HepG2 (cell line): ENCODE measurements at regions not wholly inside any gene's neighbourhood (a gene's known extent, or its start where the extent isn't known, plus 50 kb on each side); places are given as distances from the start of the nearest gene placed in this dataset.

Experiments
- FOXA1 ChIP-seq, 2 experiments: fragments of 450-650 bp in 1 of 2; sonication (generic) in 1 of 2; formaldehyde crosslinking in 1 of 2; IDR thresholded peaks; 2 replicates each; pipeline versions ENCODE4 v1.4.0 to v1.6.1; 2016 to 2020; ENCODE audit warnings: missing genetic modification reagents in 1 of 2
- HNRNPUL1 ChIP-seq: fragments of 200-400 bp; formaldehyde crosslinking; IDR thresholded peaks from 2 replicates; pipeline ENCODE4 v1.6.1; 2017; ENCODE audit warnings: low read depth, mild to moderate bottlenecking, low read length, moderate library complexity
- RNF2 ChIP-seq: fragments of 450-650 bp; conservative IDR thresholded peaks from 2 replicates; pipeline ENCODE4 v1.6.1; 2016; ENCODE audit warnings: low read depth
- SIN3A ChIP-seq: IDR thresholded peaks from 2 replicates; pipeline ENCODE4 v1.6.1; 2011; ENCODE audit warnings: low read depth, mild to moderate bottlenecking, control low read depth, low read length, borderline replicate concordance
- SRSF1 ChIP-seq: fragments of 200-400 bp; formaldehyde crosslinking; optimal IDR thresholded peaks from 2 replicates; pipeline ENCODE3; 2017; ENCODE audit warnings: mild to moderate bottlenecking, low read depth, low read length, moderate library complexity
- TP53 ChIP-seq: sonication (generic); formaldehyde crosslinking; conservative IDR thresholded peaks from 2 replicates; pipeline ENCODE4 v1.4.0; 2020; ENCODE audit warnings: missing genetic modification reagents
- ZNF326 ChIP-seq: sonication (generic); formaldehyde crosslinking; IDR thresholded peaks from 2 replicates; pipeline ENCODE4 v1.4.0; 2020; ENCODE audit warnings: missing genetic modification reagents, borderline replicate concordance
- ZNF33B ChIP-seq: sonication (generic); formaldehyde crosslinking; IDR thresholded peaks from 2 replicates; pipeline ENCODE4 v1.5.1; 2020; ENCODE audit warnings: mild to moderate bottlenecking, missing genetic modification reagents
- ZNF484 ChIP-seq: sonication (generic); formaldehyde crosslinking; IDR thresholded peaks from 2 replicates; pipeline ENCODE4 v1.5.1; 2020; ENCODE audit warnings: mild to moderate bottlenecking, low read depth, missing genetic modification reagents, borderline replicate concordance
- ZNF83 ChIP-seq: sonication (generic); formaldehyde crosslinking; IDR thresholded peaks from 2 replicates; pipeline ENCODE4 v1.4.0; 2020; ENCODE audit warnings: missing genetic modification reagents, mild to moderate bottlenecking, borderline replicate concordance
- ZSCAN30 ChIP-seq: sonication (generic); formaldehyde crosslinking; IDR thresholded peaks from 2 replicates; pipeline ENCODE4 v1.5.0; 2020; ENCODE audit warnings: mild to moderate bottlenecking, missing genetic modification reagents
- TF ChIP-seq, protein P1 (sequence below): sonication (generic); formaldehyde crosslinking; IDR thresholded peaks from 2 replicates; pipeline ENCODE4 v1.4.0; 2020; ENCODE audit warnings: missing genetic modification reagents, mild to moderate bottlenecking, borderline replicate concordance
- TF ChIP-seq, protein P2 (sequence below): sonication (generic); IDR thresholded peaks from 2 replicates; pipeline ENCODE4 v1.6.1; 2016; ENCODE audit warnings: low read depth, borderline replicate concordance
- TF ChIP-seq, protein P3 (sequence below): sonication (generic); formaldehyde crosslinking; IDR thresholded peaks from 2 replicates; pipeline ENCODE4 v1.4.0; 2020; ENCODE audit warnings: missing genetic modification reagents, borderline replicate concordance
- TF ChIP-seq, protein P4 (sequence below): IDR thresholded peaks from 2 replicates; pipeline ENCODE4 v1.6.1; 2018; ENCODE audit warnings: missing genetic modification reagents
- TF ChIP-seq, protein P5 (sequence below): sonication (generic); formaldehyde crosslinking; conservative IDR thresholded peaks from 2 replicates; pipeline ENCODE4 v1.4.0; 2020; ENCODE audit warnings: missing genetic modification reagents
- TF ChIP-seq, protein P6 (sequence below): sonication (generic); formaldehyde crosslinking; IDR thresholded peaks from 2 replicates; pipeline ENCODE4 v1.9.0; 2021; ENCODE audit warnings: missing genetic modification reagents, borderline replicate concordance

DNA sequence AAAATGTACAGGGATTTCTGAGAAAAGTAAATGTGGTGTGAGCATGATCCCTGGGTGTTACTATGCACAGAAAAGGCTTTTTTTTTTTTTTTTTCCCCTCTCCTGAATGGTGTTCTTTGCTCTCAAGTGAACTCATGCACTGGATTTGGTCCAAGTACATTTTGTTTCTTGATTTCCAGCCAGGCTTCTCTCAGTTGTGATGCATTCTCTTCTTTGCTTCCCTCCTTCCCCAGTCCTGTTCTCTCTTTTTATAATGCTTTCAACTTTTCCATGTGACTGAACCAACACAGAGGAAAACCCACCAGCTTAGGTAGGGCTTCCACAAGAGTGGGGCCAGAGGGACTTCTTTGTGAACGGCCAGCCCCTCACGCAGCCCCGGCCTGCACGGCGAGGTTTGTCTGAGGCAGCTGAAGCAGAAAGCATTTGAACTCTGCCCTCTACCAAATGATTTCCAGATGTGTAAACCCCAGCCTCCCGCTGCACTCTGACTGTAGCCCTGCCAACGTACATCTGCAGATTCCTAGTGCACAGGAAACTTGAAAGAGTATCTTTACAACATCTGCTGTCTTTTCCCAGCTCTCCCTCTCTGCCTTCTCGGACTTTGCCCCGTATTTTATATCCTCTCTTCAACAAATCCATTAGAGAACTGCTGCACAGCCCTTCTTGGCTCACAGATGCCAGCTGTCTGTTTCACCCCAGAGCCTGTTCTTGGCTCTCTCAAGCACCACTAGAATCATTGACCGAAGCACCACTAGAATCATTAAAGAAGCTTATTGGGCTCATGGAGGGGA is 71.8 kb upstream of the CD180 start (continued):
- TF ChIP-seq, protein P1, sequence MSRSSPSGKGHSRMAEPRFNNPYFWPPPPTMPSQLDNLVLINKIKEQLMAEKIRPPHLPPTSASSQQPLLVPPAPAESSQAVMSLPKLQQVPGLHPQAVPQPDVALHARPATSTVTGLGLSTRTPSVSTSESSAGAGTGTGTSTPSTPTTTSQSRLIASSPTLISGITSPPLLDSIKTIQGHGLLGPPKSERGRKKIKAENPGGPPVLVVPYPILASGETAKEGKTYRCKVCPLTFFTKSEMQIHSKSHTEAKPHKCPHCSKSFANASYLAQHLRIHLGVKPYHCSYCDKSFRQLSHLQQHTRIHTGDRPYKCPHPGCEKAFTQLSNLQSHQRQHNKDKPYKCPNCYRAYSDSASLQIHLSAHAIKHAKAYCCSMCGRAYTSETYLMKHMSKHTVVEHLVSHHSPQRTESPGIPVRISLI (CRISPR knock-in tag): peak; percentile 35; the same call in 1 of the 2 replicates
- TF ChIP-seq, protein P2, sequence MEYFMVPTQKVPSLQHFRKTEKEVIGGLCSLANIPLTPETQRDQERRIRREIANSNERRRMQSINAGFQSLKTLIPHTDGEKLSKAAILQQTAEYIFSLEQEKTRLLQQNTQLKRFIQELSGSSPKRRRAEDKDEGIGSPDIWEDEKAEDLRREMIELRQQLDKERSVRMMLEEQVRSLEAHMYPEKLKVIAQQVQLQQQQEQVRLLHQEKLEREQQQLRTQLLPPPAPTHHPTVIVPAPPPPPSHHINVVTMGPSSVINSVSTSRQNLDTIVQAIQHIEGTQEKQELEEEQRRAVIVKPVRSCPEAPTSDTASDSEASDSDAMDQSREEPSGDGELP: peak; percentile 66; the same call in 1 of the 2 replicates
- no peak for TF ChIP-seq ZNF33B (CRISPR knock-in tag)
- TF ChIP-seq ZNF484 (CRISPR knock-in tag): no peak
- no peak for TF ChIP-seq ZSCAN30 (CRISPR knock-in tag)
- no peak for TF ChIP-seq ZNF83 (CRISPR knock-in tag)
- no peak for TF ChIP-seq SRSF1
- TF ChIP-seq, protein P3, sequence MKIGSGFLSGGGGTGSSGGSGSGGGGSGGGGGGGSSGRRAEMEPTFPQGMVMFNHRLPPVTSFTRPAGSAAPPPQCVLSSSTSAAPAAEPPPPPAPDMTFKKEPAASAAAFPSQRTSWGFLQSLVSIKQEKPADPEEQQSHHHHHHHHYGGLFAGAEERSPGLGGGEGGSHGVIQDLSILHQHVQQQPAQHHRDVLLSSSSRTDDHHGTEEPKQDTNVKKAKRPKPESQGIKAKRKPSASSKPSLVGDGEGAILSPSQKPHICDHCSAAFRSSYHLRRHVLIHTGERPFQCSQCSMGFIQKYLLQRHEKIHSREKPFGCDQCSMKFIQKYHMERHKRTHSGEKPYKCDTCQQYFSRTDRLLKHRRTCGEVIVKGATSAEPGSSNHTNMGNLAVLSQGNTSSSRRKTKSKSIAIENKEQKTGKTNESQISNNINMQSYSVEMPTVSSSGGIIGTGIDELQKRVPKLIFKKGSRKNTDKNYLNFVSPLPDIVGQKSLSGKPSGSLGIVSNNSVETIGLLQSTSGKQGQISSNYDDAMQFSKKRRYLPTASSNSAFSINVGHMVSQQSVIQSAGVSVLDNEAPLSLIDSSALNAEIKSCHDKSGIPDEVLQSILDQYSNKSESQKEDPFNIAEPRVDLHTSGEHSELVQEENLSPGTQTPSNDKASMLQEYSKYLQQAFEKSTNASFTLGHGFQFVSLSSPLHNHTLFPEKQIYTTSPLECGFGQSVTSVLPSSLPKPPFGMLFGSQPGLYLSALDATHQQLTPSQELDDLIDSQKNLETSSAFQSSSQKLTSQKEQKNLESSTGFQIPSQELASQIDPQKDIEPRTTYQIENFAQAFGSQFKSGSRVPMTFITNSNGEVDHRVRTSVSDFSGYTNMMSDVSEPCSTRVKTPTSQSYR: no peak
- TF ChIP-seq, protein P4, sequence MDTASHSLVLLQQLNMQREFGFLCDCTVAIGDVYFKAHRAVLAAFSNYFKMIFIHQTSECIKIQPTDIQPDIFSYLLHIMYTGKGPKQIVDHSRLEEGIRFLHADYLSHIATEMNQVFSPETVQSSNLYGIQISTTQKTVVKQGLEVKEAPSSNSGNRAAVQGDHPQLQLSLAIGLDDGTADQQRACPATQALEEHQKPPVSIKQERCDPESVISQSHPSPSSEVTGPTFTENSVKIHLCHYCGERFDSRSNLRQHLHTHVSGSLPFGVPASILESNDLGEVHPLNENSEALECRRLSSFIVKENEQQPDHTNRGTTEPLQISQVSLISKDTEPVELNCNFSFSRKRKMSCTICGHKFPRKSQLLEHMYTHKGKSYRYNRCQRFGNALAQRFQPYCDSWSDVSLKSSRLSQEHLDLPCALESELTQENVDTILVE (CRISPR knock-in tag): no peak
- TF ChIP-seq SIN3A: no peak
- TF ChIP-seq FOXA1 (IDR thresholded peaks at IDR 0.05): no peak
- 0 out of 2 replicates have a peak, but pooled peaks have one; percentile 6 for TF ChIP-seq FOXA1 (CRISPR knock-in tag; IDR thresholded peaks at IDR 0.05)
- TF ChIP-seq, protein P5, sequence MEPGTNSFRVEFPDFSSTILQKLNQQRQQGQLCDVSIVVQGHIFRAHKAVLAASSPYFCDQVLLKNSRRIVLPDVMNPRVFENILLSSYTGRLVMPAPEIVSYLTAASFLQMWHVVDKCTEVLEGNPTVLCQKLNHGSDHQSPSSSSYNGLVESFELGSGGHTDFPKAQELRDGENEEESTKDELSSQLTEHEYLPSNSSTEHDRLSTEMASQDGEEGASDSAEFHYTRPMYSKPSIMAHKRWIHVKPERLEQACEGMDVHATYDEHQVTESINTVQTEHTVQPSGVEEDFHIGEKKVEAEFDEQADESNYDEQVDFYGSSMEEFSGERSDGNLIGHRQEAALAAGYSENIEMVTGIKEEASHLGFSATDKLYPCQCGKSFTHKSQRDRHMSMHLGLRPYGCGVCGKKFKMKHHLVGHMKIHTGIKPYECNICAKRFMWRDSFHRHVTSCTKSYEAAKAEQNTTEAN (CRISPR knock-in tag): no peak
- no peak for TF ChIP-seq TP53 (CRISPR knock-in tag)
- TF ChIP-seq, protein P6, sequence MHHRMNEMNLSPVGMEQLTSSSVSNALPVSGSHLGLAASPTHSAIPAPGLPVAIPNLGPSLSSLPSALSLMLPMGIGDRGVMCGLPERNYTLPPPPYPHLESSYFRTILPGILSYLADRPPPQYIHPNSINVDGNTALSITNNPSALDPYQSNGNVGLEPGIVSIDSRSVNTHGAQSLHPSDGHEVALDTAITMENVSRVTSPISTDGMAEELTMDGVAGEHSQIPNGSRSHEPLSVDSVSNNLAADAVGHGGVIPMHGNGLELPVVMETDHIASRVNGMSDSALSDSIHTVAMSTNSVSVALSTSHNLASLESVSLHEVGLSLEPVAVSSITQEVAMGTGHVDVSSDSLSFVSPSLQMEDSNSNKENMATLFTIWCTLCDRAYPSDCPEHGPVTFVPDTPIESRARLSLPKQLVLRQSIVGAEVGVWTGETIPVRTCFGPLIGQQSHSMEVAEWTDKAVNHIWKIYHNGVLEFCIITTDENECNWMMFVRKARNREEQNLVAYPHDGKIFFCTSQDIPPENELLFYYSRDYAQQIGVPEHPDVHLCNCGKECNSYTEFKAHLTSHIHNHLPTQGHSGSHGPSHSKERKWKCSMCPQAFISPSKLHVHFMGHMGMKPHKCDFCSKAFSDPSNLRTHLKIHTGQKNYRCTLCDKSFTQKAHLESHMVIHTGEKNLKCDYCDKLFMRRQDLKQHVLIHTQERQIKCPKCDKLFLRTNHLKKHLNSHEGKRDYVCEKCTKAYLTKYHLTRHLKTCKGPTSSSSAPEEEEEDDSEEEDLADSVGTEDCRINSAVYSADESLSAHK (CRISPR knock-in tag): no peak
- no peak for TF ChIP-seq ZNF326
- TF ChIP-seq RNF2: no peak
- no peak for TF ChIP-seq HNRNPUL1
